ENCODE measurements at regions not wholly inside any gene's neighbourhood (a gene's known extent, or its start where the extent isn't known, plus 50 kb on each side); places are given as distances from the start of the nearest gene placed in this dataset.

DNA sequence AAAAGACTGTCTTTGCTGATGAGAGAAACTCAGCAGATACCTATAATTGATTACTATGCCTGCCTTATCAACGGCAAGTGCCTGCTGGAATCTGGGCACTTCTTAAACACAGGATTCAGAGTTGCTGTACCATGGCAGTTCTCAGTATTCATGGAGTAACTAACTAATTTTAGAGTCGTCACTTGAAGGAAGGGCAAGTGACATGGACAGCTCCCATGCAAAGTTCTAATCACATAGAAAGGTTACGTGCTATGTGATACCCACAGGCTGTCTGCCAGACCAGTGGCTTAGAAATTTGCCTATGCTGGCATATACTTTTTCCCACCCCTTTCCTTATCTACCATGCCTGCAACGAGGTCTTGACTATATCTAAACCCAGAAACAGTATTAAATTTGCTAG, 931.1 kb upstream of the TENM3 start:
- ATAC-seq (no peak), DNase-seq (no peak)
- intact Hi-C loops (cut with DNase I), result no loop called here
- no peaks in the 10 kb centered on the region for H3K4me1 ChIP-seq
- no peaks in the 10 kb centered on the region for H3K9me3 ChIP-seq
- no peaks in the 10 kb centered on the region for H3K27me3 ChIP-seq
- H3K27ac ChIP-seq, result no peak overlapping the region
- TF ChIP-seq, protein P1, sequence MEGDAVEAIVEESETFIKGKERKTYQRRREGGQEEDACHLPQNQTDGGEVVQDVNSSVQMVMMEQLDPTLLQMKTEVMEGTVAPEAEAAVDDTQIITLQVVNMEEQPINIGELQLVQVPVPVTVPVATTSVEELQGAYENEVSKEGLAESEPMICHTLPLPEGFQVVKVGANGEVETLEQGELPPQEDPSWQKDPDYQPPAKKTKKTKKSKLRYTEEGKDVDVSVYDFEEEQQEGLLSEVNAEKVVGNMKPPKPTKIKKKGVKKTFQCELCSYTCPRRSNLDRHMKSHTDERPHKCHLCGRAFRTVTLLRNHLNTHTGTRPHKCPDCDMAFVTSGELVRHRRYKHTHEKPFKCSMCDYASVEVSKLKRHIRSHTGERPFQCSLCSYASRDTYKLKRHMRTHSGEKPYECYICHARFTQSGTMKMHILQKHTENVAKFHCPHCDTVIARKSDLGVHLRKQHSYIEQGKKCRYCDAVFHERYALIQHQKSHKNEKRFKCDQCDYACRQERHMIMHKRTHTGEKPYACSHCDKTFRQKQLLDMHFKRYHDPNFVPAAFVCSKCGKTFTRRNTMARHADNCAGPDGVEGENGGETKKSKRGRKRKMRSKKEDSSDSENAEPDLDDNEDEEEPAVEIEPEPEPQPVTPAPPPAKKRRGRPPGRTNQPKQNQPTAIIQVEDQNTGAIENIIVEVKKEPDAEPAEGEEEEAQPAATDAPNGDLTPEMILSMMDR (IDR thresholded peaks at IDR 0.05), result no peak
- H3K4me3 ChIP-seq, result no peak overlapping the region
- H3K36me3 ChIP-seq, result no peaks in the 10 kb centered on the region

GRCh38 chr4:181319629-181320028, 923.6 kb upstream of the TENM3 start:
- no peak for DNase-seq
- Histone ChIP-seq H3K27me3 (no peaks in the 10 kb centered on the region), H3K27ac (no peak overlapping the region), H3K4me1 (no peaks in the 10 kb centered on the region), H3K4me3 (no peak overlapping the region), H3K36me3 (no peaks in the 10 kb centered on the region), H3K9me3 (no peaks in the 10 kb centered on the region)
- intact Hi-C loops (cut with DNase I), result no loop called here
- TF ChIP-seq, protein P1 (IDR thresholded peaks at IDR 0.05), result no peak
- ATAC-seq, result no peak

DNA sequence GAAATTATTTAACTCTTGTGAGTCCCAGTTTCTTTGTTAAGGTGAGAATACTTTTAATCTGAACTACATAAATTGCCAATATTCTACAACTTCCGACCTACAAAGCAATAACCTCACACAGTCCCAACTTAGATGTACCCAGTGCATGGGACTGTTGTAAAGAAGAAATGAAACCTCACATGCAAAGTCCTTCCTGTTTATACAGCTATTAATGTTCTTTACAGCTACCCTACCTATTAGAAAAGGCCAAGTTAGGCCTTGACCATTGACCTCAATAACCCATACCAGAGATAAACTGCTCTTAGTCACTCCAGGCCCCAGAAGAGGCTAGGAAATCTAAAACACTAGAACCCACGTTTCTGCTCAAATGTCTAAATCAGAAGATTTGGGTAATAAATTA, 920.1 kb upstream of the TENM3 start:
- intact Hi-C loops (cut with DNase I), result no loop called here
- Histone ChIP-seq H3K27ac (no peak overlapping the region), H3K9me3 (no peaks in the 10 kb centered on the region), H3K4me1 (no peaks in the 10 kb centered on the region), H3K36me3 (no peaks in the 10 kb centered on the region), H3K4me3 (no peak overlapping the region), H3K27me3 (no peaks in the 10 kb centered on the region)
- DNase-seq (no peak), ATAC-seq (no peak)
- TF ChIP-seq, protein P1 (IDR thresholded peaks at IDR 0.05), result no peak

DNA sequence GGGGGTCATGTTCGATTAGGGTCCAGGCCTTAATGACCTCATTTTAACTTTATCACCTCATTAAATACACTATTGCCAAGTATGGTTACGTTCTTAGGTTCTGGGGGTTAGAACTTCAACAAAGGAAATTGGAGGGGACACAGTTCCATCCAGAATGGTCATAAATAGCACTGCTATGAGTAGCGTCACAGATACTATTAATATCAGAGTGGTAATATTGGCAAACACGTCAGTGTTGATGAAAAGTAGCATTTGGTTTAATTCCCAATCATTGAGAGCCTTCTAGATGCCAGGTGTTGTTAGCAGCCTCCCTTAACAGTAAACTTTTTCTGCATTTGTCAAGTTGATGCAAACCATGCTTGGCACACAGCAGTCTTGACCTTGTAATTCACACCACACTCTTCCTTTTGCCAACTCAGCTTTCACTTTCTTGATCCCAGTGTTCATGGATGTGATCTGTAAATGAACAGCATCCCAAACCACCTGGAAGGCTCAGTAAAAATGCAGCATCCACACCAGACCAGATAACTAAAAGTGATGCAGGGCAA, 912.5 kb upstream of the TENM3 start:
- intact Hi-C loops (cut with DNase I), result no loop called here
- ATAC-seq (no peak), DNase-seq (no peak)
- Histone ChIP-seq H3K27me3 (no peaks in the 10 kb centered on the region), H3K9me3 (no peaks in the 10 kb centered on the region), H3K27ac (no peak overlapping the region), H3K4me3 (no peak overlapping the region), H3K36me3 (no peaks in the 10 kb centered on the region), H3K4me1 (no peaks in the 10 kb centered on the region)
- TF ChIP-seq, protein P1 (IDR thresholded peaks at IDR 0.05), result no peak

- TF ChIP-seq, protein P1 (IDR thresholded peaks at IDR 0.05), result no peak
- no peaks in the 10 kb centered on the region for H3K4me1 ChIP-seq
- no peaks in the 10 kb centered on the region for H3K27me3 ChIP-seq
- intact Hi-C loops (cut with DNase I), result no loop called here
- no peak overlapping the region for H3K27ac ChIP-seq
- H3K36me3 ChIP-seq, result no peaks in the 10 kb centered on the region
- H3K9me3 ChIP-seq, result no peaks in the 10 kb centered on the region
- DNase-seq (no peak), ATAC-seq (no peak)
- no peak overlapping the region for H3K4me3 ChIP-seq
Observed at GRCh38 chr4:181331214-181331613, 912.0 kb upstream of the TENM3 start.

DNA sequence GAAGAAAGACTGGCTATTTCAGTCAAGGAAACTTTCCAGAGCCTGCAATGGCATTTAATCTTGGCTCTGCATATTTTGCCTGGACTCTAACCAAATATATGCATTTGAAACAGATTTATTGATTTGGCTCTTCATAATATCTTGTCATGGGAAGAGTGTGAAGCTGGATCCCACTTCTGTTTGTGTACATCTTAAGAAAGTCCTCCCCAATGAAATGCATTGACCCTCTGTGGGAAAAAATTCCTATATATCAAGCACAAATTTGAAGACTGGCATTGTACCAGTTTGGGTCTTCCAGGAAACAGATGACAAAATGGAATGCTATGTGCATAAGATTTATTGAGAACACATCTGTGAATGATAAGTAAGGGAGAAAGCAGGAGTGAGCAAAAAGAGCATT, 897.3 kb upstream of the TENM3 start:
- H3K9me3 ChIP-seq, result no peaks in the 10 kb centered on the region
- no peaks in the 10 kb centered on the region for H3K36me3 ChIP-seq
- H3K4me1 ChIP-seq, result no peaks in the 10 kb centered on the region
- TF ChIP-seq, protein P1 (IDR thresholded peaks at IDR 0.05), result no peak
- DNase-seq (no peak), ATAC-seq (no peak)
- intact Hi-C loops (cut with DNase I), result no loop called here
- H3K27me3 ChIP-seq, result no peaks in the 10 kb centered on the region
- H3K27ac ChIP-seq, result no peak overlapping the region
- no peak overlapping the region for H3K4me3 ChIP-seq
